NB4 (cell line): ENCODE measurements at regions not wholly inside any gene's neighbourhood (a gene's known extent, or its start where the extent isn't known, plus 50 kb on each side); places are given as distances from the start of the nearest gene placed in this dataset.
"Not testable (repeated sequence)": the region's sequence is repeated elsewhere in the genome, so short reads cannot be mapped to it uniquely, and the experiment has no call there.

Experiments used
- DNase-seq: peaks from one replicate; pipeline ENCODE4 v3.0.0; 2010; ENCODE audit warnings: low read depth
- H3K4me3 ChIP-seq: one replicate; pipeline ENCODE4 v1.5.1; 2011; ENCODE audit warnings: mild to moderate bottlenecking, low read depth, low read length, moderate library complexity
- MYC ChIP-seq: IDR thresholded peaks from 2 replicates; pipeline ENCODE4 v1.6.1; 2011; ENCODE audit warnings: low read depth, low read length
- POLR2A ChIP-seq: IDR thresholded peaks from 2 replicates; pipeline ENCODE4 v1.6.1; 2011; ENCODE audit warnings: mild to moderate bottlenecking; ENCODE audit not compliant: insufficient read length; ENCODE audit errors: extremely low read depth
- TF ChIP-seq, protein P1 (sequence below): IDR thresholded peaks from 2 replicates; pipeline ENCODE4 v1.6.1; 2011; ENCODE audit warnings: low read depth, low read length
- TF ChIP-seq, protein P2 (sequence below): IDR thresholded peaks from one replicate; pipeline ENCODE4 v1.5.1; 2012; ENCODE audit warnings: low read depth, low read length

DNA sequence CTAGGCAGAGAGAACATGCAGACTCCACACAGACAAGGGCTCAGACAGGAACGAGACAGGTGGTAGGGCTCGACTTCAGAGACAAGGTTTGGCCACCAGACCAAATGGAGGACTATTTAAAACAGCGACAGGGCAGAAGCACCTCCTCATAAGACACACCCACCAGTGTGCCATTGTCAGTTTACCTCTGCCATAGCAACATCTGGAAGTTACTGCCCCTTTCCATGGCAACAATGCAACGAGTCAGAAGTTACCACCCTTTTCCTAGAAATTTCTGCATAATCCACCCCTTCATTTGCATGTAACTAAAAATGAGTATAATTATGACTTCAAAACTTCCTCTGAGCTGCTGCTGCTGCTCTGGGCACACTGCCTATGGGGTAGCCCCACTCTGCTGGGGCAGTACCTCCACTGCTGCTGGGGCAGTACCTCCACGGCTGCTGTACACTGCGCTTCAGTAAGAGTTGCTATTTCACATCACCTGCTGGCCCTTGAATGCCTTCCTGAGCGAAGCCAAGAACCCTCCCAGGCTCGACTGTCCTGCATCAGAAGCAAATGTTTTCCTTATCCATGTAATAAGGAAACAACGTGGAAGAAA lies 2222.3 kb upstream of the AGA start:
- TF ChIP-seq POLR2A, result no peak
- DNase-seq, result no peak
- H3K4me3 ChIP-seq, result no peak overlapping the region

DNA sequence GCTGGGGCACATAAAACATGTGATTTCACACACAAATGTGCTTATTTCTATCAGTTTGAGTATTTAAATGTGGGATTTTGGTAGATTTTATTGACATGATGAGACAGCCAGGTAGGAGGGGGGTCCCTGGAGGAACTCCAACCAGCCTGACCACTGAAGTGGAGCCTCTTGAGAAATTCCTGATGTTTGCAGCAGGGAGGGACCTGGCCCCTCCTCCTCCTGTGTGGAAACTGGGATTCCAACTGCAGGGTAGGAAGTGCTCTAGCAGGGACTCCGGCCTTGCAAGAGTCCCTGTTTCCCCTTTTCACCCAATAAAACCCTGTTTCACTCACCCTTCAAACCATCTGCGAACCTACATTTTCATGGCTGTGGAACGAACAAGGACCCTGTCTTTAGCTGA lies 2224.0 kb upstream of the AGA start:
- H3K4me3 ChIP-seq, result no peak overlapping the region
- TF ChIP-seq, protein P1, sequence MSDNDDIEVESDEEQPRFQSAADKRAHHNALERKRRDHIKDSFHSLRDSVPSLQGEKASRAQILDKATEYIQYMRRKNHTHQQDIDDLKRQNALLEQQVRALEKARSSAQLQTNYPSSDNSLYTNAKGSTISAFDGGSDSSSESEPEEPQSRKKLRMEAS, result no peak
- TF ChIP-seq, protein P2, sequence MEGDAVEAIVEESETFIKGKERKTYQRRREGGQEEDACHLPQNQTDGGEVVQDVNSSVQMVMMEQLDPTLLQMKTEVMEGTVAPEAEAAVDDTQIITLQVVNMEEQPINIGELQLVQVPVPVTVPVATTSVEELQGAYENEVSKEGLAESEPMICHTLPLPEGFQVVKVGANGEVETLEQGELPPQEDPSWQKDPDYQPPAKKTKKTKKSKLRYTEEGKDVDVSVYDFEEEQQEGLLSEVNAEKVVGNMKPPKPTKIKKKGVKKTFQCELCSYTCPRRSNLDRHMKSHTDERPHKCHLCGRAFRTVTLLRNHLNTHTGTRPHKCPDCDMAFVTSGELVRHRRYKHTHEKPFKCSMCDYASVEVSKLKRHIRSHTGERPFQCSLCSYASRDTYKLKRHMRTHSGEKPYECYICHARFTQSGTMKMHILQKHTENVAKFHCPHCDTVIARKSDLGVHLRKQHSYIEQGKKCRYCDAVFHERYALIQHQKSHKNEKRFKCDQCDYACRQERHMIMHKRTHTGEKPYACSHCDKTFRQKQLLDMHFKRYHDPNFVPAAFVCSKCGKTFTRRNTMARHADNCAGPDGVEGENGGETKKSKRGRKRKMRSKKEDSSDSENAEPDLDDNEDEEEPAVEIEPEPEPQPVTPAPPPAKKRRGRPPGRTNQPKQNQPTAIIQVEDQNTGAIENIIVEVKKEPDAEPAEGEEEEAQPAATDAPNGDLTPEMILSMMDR, result no peak
- no peak for TF ChIP-seq MYC
- no peak for TF ChIP-seq POLR2A
- peak; percentile 15 for DNase-seq

DNA sequence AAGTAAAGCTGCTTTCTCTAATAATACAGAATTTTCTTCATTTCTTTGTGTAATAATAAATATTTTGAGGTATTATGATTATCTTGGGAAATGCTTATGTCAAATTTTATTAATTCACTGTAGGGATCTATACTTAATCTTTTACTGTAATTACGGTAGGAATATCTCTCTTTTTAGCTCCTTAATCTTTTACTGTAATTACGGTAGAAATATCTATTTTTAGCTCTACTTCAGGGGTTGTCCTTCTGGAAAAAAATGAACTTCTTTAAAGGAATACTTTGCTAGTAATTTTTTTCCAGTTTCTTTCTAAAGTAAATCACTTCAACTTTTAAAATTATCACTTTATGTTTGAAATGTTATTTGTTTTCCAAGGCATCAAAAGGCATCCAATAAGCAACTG lies 2229.4 kb upstream of the AGA start:
- DNase-seq, result no peak
- H3K4me3 ChIP-seq, result no peak overlapping the region
- TF ChIP-seq, protein P2, result no peak
- TF ChIP-seq POLR2A (no peak), MYC (no peak)

DNA sequence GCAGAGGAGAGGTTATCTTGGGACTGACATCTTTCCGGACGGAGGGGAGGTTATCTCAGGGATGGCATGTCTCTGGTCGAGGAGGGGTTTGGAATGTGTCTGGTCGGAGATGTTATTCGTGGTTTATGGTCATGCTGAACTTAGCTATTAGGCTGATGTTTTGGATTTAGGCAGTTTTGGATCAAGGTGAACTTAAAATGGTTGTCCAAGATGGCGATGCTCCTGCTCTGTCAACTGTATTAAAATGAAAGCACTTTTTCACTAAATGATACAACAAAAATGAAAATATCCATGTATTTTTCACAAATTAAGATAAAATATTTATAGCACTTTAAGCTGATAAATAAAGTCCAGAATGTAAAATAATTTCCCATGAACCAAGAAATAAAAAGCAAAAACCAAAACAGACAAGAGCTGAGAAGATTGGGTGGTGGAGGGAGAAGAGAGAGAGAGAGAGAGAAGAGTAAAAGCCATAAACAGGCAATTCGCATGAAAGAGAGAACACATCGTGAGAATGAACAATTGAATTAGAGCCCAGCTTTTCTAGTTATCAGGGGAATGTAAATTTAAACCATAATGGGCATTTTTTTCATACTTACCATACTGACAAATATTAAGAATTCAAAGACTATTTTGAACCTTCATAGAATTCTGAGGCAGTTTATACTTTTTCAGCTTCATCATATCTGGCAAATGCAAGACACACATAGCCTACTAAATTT lies 2236.0 kb upstream of the AGA start:
- DNase-seq, result no peak
- no peak overlapping the region for H3K4me3 ChIP-seq
- TF ChIP-seq, protein P1, result no peak
- TF ChIP-seq, protein P2, result no peak
- TF ChIP-seq POLR2A, result no peak
- TF ChIP-seq MYC, result no peak

DNA sequence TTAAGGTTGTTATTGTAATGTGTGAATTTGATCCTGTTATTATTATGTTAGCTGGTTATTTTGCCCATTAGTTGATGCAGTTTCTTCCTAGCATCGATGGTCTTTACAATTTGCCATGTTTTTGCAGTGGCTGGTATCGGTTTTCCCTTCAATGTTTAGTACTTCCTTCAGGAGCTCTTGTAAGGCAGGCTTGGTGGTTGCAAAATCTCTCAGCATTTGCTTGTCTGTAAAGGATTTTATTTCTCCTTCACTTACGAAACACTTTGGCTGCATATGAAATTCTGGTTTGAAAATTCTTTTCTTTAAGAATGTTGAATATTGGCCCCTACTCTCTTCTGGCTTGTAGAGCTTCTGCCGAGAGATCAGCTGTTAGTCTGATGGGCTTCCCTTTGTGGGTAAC lies 2241.4 kb upstream of the AGA start:
- peak; percentile 22 for DNase-seq
- H3K4me3 ChIP-seq, result not testable (repeated sequence)

DNA sequence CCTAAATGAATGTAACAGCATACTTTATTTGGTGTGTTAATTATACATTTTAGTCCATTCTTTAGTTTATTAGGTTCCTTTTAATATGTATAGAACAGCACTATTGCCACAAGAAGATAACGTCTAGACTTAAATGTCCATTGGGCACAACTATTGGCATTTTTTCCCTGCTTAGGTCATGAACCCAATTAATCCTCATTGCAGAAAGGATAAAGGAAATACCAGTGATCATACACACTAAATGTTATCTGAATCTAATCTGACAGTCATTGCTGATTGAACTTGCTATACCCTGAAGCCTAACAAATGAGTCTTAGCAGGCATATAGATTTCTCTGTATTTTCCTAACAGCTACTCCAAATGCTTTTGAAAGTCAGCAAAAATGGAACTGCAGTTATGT lies 2250.0 kb upstream of the AGA start:
- DNase-seq, result no peak
- H3K4me3 ChIP-seq, result no peak overlapping the region
- TF ChIP-seq, protein P2, result no peak
- TF ChIP-seq POLR2A (no peak), MYC (no peak)
- TF ChIP-seq, protein P1, result no peak

DNA sequence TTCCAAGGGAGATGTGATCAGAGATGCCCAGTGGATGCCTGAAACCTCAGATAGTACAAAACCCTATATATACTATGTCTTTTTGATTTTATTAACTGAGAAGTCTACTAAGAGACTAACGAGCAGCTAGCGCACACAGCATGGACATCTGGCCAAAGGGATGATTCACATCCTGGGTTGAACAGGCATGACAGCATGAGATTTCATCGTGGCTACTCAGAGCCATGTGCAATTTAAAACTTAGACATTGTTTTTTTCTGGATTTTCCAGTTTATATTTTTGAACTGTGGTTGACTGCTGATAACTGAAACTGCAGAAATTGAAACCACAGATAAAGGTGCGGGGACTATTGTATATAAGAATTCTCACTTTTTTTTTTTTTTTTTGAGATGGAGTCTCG lies 2252.9 kb upstream of the AGA start:
- TF ChIP-seq, protein P1, result no peak
- TF ChIP-seq MYC (no peak), POLR2A (no peak)
- TF ChIP-seq, protein P2, result no peak
- DNase-seq, result peak; percentile 26
- no peak overlapping the region for H3K4me3 ChIP-seq
